OCI-LY7 (cell line): ENCODE measurements at regions not wholly inside any gene's neighbourhood (a gene's known extent, or its start where the extent isn't known, plus 50 kb on each side); places are given as distances from the start of the nearest gene placed in this dataset.

ENCODE experiments used
- BruUV-seq: library from RNA; stranded (reverse); fragments of 400-500 nt; replicated peaks from 2 replicates; lab custom pipeline; 2021; lab: Mats Ljungman, UMichigan
- CTCF ChIA-PET: fragments of 300-600 bp; sonication (Branson Sonifier 250); formaldehyde crosslinking; loops from one replicate; lab custom pipeline; 2022; ENCODE audit warnings: antibody characterized with exemption; ENCODE audit not compliant: unreplicated experiment; lab: Charles Lee
- POLR2A ChIA-PET: fragments of 300-600 bp; sonication (Branson Sonifier 250); formaldehyde crosslinking; loops from one replicate; lab custom pipeline; 2022; ENCODE audit warnings: antibody characterized with exemption; lab: Charles Lee
- DNase-seq: peaks from one replicate; pipeline ENCODE4 v3.0.0-alpha.2; 2015; ENCODE audit warnings: low spot score
- H2AFZ ChIP-seq: fragments of 200-600 bp; sonication (generic), shearing (Covaris generic); 2 replicates; pipeline ENCODE4 v1.6.1; 2014; ENCODE audit warnings: mild to moderate bottlenecking, antibody characterized with exemption, low read length, moderate library complexity
- H3K27ac ChIP-seq: fragments of 200-600 bp; sonication (generic); 2 replicates; pipeline ENCODE4 v1.5.1; 2014; ENCODE audit warnings: mixed run types, low read depth, mild to moderate bottlenecking, moderate library complexity, low read length, inconsistent platforms; ENCODE audit not compliant: poor library complexity, severe bottlenecking
- H3K36me3 ChIP-seq: fragments of 200-600 bp; sonication (generic); 2 replicates; pipeline ENCODE4 v1.6.1; 2014; ENCODE audit warnings: mild to moderate bottlenecking, antibody characterized with exemption, low read length, moderate library complexity, mixed read lengths; ENCODE audit not compliant: insufficient read depth
- H3K4me1 ChIP-seq: fragments of 200-600 bp; sonication (generic); 2 replicates; pipeline ENCODE4 v1.5.1; 2014; ENCODE audit warnings: mild to moderate bottlenecking, low read length; ENCODE audit not compliant: insufficient read depth, poor library complexity, severe bottlenecking
- H3K4me2 ChIP-seq: fragments of 200-600 bp; sonication (generic); 2 replicates; pipeline ENCODE4 v1.6.1; 2014; ENCODE audit warnings: mild to moderate bottlenecking, low read length
- H3K4me3 ChIP-seq: fragments of 200-600 bp; sonication (generic); 2 replicates; pipeline ENCODE4 v1.5.1; 2014; ENCODE audit warnings: mild to moderate bottlenecking, low read depth, low read length; ENCODE audit not compliant: poor library complexity, severe bottlenecking
- H3K79me2 ChIP-seq: fragments of 200-600 bp; sonication (generic); 2 replicates; pipeline ENCODE4 v1.6.1; 2016; ENCODE audit warnings: low read depth, mild to moderate bottlenecking, low read length, moderate library complexity, mixed read lengths; ENCODE audit not compliant: insufficient read depth
- H3K9me2 ChIP-seq: fragments of 200-600 bp; sonication (generic); 2 replicates; pipeline ENCODE4 v1.6.1; 2016; ENCODE audit warnings: mild to moderate bottlenecking, low read length, mixed read lengths; ENCODE audit not compliant: insufficient read depth
- H3K9me3 ChIP-seq: fragments of 200-600 bp; sonication (generic); 2 replicates; pipeline ENCODE4 v1.6.1; 2014; ENCODE audit warnings: mild to moderate bottlenecking, mixed run types, low read length, mixed read lengths
- H4K20me1 ChIP-seq: fragments of 200-600 bp; sonication (generic); 2 replicates; pipeline ENCODE4 v1.6.1; 2014; ENCODE audit warnings: mild to moderate bottlenecking, antibody characterized with exemption, low read length, moderate library complexity, mixed read lengths; ENCODE audit not compliant: insufficient read depth
- EZH2phosphoT487 ChIP-seq: fragments of 200-600 bp; sonication (generic); IDR thresholded peaks from 2 replicates; pipeline ENCODE4 v1.6.1; 2018; ENCODE audit warnings: low read depth, borderline replicate concordance, mild to moderate bottlenecking, mixed run types, antibody characterized with exemption, low read length, moderate library complexity, mixed read lengths
- intact Hi-C: fragments of 100-400 bp; cut with micrococcal nuclease; formaldehyde crosslinking; loops from one replicate; pipeline ENCODE4 v1.10.0; 2022; ENCODE audit not compliant: unreplicated experiment
- TF ChIP-seq, protein P1 (sequence below): fragments of 200-600 bp; sonication (generic); conservative IDR thresholded peaks from 2 replicates; pipeline ENCODE4 v1.5.1; 2014; ENCODE audit warnings: mild to moderate bottlenecking, antibody characterized with exemption, low read length, moderate library complexity, mixed read lengths

GRCh38 chr3:117545484-117545883 is 835.9 kb downstream of the TUSC7 start:
- intact Hi-C loops, result no loop called here

DNA sequence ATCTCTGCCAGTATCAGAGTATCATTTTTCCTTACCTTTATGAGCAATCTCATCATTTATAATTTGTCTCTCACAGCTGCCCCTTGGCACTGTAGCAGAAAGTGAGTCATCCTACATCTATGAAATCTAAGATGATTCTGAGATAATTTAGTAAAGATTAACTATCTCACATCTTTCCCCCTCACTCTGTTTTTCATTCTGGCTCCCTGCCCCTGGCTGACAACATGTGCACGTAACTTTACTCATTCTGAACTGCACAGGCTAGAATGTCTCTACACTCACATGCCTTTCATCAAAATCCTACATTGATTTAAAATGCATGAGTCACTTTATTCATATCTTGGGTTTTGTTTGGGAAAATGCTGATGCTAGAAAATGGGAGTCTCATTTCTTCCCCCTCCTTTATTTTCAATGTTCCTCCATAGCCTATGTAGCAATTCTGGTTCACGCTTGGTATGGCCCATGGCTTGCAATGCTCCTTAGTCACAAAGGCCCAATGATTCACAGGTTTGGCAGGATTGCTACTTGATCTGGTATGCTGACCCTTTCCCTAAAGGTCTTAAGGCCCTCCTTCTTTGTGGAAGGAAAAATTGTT is 838.5 kb downstream of the TUSC7 start:
- no peaks in the 10 kb centered on the region for H4K20me1 ChIP-seq
- H3K4me3 ChIP-seq, result no peak overlapping the region
- DNase-seq, result no peak
- intact Hi-C loops, result no loop called here
- CTCF ChIA-PET, result no interaction called here
- H3K4me1 ChIP-seq, result no peaks in the 10 kb centered on the region
- no peaks in the 10 kb centered on the region for H3K9me2 ChIP-seq
- BruUV-seq, result no TSS peak
- no peaks in the 10 kb centered on the region for H3K36me3 ChIP-seq
- no peak overlapping the region for H2AFZ ChIP-seq
- TF ChIP-seq, protein P1, sequence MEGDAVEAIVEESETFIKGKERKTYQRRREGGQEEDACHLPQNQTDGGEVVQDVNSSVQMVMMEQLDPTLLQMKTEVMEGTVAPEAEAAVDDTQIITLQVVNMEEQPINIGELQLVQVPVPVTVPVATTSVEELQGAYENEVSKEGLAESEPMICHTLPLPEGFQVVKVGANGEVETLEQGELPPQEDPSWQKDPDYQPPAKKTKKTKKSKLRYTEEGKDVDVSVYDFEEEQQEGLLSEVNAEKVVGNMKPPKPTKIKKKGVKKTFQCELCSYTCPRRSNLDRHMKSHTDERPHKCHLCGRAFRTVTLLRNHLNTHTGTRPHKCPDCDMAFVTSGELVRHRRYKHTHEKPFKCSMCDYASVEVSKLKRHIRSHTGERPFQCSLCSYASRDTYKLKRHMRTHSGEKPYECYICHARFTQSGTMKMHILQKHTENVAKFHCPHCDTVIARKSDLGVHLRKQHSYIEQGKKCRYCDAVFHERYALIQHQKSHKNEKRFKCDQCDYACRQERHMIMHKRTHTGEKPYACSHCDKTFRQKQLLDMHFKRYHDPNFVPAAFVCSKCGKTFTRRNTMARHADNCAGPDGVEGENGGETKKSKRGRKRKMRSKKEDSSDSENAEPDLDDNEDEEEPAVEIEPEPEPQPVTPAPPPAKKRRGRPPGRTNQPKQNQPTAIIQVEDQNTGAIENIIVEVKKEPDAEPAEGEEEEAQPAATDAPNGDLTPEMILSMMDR, result no peak
- TF ChIP-seq EZH2phosphoT487, result no peak
- H3K9me3 ChIP-seq, result no peaks in the 10 kb centered on the region
- POLR2A ChIA-PET, result no interaction called here
- H3K4me2 ChIP-seq, result no peak overlapping the region
- no peak overlapping the region for H3K27ac ChIP-seq
- H3K79me2 ChIP-seq, result no peaks in the 10 kb centered on the region

More at GRCh38 chr3:117545484-117545883, 835.9 kb downstream of the TUSC7 start:
- no TSS peak for BruUV-seq
- H4K20me1 ChIP-seq, result no peaks in the 10 kb centered on the region
- no peak overlapping the region for H2AFZ ChIP-seq
- ChIA-PET CTCF (no interaction called here), POLR2A (no interaction called here)
- H3K9me2 ChIP-seq, result no peaks in the 10 kb centered on the region
- DNase-seq, result no peak
- H3K79me2 ChIP-seq, result no peaks in the 10 kb centered on the region
- no peak for TF ChIP-seq EZH2phosphoT487
- TF ChIP-seq, protein P1, result no peak
- H3K27ac ChIP-seq, result no peak overlapping the region
- H3K9me3 ChIP-seq, result no peaks in the 10 kb centered on the region
- no peaks in the 10 kb centered on the region for H3K36me3 ChIP-seq
- H3K4me2 ChIP-seq, result no peak overlapping the region
- H3K4me1 ChIP-seq, result no peaks in the 10 kb centered on the region
- no peak overlapping the region for H3K4me3 ChIP-seq

DNA sequence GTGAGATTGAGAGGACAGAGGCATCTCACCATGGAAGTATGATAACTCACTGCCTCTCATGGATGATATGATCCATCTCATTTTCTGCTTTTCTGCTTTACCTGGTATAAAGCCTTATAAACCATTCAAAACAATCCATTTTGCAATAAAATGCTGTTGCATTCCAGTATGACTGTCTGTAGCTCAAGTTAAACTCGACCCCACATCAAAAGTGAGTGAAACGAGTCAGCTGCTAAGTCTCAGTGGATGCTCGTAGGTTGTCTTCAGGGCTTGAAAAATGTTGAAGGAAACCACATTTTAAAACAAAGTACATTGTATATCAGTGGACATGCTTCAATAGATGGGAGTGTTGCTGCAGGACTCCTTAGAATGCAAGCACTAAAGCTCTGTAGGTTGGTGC is 839.0 kb downstream of the TUSC7 start:
- Histone ChIP-seq H2AFZ (no peak overlapping the region), H3K27ac (no peak overlapping the region), H4K20me1 (no peaks in the 10 kb centered on the region), H3K36me3 (no peaks in the 10 kb centered on the region), H3K9me2 (no peaks in the 10 kb centered on the region), H3K4me3 (no peak overlapping the region), H3K4me1 (no peaks in the 10 kb centered on the region), H3K4me2 (no peak overlapping the region), H3K9me3 (no peaks in the 10 kb centered on the region), H3K79me2 (no peaks in the 10 kb centered on the region)
- no TSS peak for BruUV-seq
- intact Hi-C loops, result no loop called here
- TF ChIP-seq EZH2phosphoT487, result no peak
- TF ChIP-seq, protein P1, result no peak
- ChIA-PET POLR2A (no interaction called here), CTCF (no interaction called here)
- DNase-seq, result no peak
